Fibroblast of mammary gland (primary cell): ENCODE measurements at regions not wholly inside any gene's neighbourhood (a gene's known extent, or its start where the extent isn't known, plus 50 kb on each side); places are given as distances from the start of the nearest gene placed in this dataset.

ENCODE experiments used
- DNase-seq: peaks from one replicate; pipeline ENCODE4 v3.0.0-alpha.2; 2010; ENCODE audit warnings: low read depth
- H3K4me3 ChIP-seq: 2 replicates; pipeline ENCODE4 v1.5.1; 2011; ENCODE audit warnings: low read depth, mild to moderate bottlenecking, low read length, moderate library complexity; ENCODE audit not compliant: control insufficient read depth
- TF ChIP-seq, protein P1 (sequence below): conservative IDR thresholded peaks from 2 replicates; pipeline ENCODE4 v1.5.1; 2011; ENCODE audit warnings: low read depth, low read length, inconsistent platforms; ENCODE audit not compliant: control insufficient read depth, insufficient read depth

DNA sequence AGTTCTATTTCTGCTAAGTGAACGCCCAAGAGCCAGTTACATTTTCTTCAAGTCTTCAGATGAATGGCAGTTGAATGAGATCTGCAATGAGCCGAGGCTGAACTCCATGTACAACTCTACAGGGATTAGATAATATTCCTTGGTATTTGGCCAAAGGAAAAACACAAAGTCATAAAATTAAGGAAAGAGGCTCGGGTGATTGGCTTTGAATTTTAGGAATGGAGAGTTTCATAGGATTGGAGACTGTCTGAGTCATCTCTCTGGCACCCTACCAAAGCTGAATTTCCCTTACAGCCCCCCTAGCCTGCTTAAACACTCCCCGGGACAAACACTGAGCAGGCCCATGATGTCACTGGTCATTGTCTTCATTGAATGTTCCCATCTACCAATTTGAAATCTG is 188.0 kb upstream of the C1QTNF7 start:
- TF ChIP-seq, protein P1, sequence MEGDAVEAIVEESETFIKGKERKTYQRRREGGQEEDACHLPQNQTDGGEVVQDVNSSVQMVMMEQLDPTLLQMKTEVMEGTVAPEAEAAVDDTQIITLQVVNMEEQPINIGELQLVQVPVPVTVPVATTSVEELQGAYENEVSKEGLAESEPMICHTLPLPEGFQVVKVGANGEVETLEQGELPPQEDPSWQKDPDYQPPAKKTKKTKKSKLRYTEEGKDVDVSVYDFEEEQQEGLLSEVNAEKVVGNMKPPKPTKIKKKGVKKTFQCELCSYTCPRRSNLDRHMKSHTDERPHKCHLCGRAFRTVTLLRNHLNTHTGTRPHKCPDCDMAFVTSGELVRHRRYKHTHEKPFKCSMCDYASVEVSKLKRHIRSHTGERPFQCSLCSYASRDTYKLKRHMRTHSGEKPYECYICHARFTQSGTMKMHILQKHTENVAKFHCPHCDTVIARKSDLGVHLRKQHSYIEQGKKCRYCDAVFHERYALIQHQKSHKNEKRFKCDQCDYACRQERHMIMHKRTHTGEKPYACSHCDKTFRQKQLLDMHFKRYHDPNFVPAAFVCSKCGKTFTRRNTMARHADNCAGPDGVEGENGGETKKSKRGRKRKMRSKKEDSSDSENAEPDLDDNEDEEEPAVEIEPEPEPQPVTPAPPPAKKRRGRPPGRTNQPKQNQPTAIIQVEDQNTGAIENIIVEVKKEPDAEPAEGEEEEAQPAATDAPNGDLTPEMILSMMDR = no peak
- DNase-seq = peak; percentile 91
- H3K4me3 ChIP-seq = no peak overlapping the region

DNA sequence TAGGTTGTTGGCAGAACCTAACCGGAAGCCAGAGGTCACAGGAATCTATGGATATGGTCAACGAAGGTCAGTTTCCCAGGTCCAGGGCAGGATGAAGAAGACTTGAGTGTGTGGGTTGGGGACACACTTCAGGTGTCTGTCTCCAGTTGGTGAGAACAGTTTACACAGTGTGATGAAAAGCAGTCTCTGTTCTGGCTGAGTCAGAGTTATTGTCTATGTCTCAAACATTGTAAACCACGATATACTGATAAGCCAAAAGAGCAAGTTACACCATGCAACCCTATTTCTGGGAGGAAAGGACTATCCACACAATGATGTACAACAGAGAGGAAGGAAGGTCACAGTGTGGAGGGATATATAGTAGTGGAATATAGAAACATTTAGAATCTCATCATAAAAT is 187.1 kb upstream of the C1QTNF7 start:
- TF ChIP-seq, protein P1 = no peak
- DNase-seq = peak; percentile 30
- no peak overlapping the region for H3K4me3 ChIP-seq

DNA sequence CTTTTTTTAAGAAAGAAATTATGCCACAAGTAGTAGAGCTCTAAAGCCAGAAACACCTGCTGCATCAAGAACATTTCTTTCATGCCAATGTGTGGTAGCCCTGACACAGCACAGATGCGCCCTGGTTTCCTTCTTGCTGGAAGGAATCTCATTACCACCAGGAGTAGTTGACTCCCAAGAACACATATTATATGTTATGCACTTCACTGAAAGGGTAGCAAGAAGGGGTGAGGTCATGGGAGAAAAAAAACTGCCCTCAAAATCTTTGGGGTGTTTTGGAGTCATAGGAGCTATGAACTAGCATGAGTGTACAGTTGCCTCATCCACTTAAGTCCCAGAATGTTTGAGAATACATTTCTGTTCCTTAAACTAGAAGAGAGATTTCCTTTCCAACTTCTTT is 185.8 kb upstream of the C1QTNF7 start:
- no peak overlapping the region for H3K4me3 ChIP-seq
- TF ChIP-seq, protein P1 = no peak
- DNase-seq = no peak

DNA sequence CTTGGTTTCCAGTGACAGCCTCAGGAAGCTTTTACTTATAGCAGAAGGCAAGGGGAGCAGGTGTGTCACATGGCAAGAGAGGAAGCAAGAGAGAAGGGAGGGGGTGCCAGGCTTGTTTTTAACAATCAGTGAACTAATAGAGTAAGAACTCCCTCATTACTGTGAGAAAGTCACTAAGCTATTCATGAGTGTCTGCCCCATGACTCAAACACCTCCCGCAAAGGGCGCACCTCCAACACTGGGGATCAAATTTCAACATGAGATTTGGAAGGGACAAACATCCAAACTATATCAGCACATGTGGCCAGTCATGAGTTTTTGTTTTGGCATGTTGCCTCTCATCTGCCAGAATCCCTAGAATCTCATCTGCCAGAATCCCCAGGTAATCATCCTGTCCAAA is 183.5 kb upstream of the C1QTNF7 start:
- TF ChIP-seq, protein P1 = no peak
- no peak overlapping the region for H3K4me3 ChIP-seq
- DNase-seq = peak; percentile 83

DNA sequence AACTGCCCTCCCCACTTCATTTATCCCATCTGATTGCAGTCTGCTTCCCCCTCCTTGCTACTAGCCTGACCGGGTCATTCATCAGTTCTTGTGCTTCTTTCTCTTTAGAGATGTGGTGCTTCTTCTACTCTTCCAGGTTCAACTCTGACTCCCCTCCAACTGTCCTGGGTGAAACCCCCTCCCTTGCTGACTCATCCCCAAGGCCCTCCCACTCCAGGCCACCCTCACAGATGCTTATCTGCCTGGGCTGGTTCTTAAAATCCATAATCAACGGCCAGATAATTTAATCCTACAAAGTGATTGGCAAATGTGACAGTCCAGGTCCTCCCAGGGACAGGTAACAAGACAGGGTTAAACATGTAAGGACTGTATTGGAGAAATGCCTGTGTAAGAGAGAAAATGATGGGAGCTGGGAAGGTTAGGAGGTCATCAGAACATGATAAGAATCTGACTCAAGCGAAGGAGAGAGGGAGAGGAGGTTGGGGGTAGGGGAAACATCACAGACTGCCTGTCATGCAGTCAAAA is 182.8 kb upstream of the C1QTNF7 start:
- DNase-seq = no peak
- H3K4me3 ChIP-seq = no peak overlapping the region
- TF ChIP-seq, protein P1 = no peak

DNA sequence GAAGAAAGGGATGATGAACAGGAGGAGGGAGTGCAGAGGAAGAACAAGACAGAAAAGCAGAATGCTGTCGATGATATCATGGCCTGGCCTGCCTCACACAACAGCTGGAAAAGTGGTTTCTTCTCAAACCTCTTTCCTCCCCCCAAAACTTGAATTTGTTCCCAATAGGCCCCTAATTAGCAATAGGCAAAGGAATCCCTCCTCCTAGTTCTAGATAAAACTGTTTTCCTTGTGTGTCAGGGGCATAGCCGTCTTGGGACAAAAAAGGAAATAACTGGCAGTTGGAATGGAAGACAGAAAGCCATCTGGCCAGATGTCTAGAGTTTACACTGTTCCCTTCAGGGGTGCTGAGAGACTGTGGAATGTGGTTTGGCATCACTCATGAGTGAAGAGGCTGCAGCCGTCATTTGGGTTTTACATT is 177.8 kb upstream of the C1QTNF7 start:
- TF ChIP-seq, protein P1 = no peak
- no peak overlapping the region for H3K4me3 ChIP-seq
- peak; percentile 59 for DNase-seq

DNA sequence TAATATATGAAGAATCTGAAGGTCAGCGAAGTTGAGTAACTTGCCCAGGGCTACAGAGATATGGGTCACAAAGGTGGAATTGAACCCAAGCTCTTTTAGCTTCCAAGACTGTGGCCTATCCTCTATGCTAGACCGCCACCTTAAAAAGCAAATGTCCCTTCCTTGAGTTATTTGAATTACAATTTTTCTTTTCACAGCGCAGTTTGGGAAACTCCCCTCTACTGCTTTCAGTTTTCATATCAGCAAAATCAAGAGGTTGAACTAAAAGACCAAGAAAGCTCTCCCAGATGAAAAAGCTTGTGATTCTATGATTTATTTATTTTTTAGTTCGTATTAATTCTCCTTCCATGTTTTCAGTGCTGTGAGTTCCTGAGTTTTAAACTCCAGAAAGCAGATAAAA is 174.5 kb upstream of the C1QTNF7 start:
- H3K4me3 ChIP-seq = no peak overlapping the region
- DNase-seq = no peak
- TF ChIP-seq, protein P1 = no peak
